GM12874 (cell line): ENCODE measurements at regions not wholly inside any gene's neighbourhood (a gene's known extent, or its start where the extent isn't known, plus 50 kb on each side); places are given as distances from the start of the nearest gene placed in this dataset.

Experiments used
- CTCF ChIP-seq: IDR thresholded peaks from 2 replicates; pipeline ENCODE4 v1.5.1; 2011; ENCODE audit warnings: low read depth, mild to moderate bottlenecking, control low read depth, low read length, moderate library complexity; ENCODE audit not compliant: insufficient read depth

- no peak for TF ChIP-seq CTCF
These were observed 244.6 kb upstream of the MGMT start for GRCh38 chr10:129222436-129222835.

GRCh38 chr10:129223363-129223762 lies 243.7 kb upstream of the MGMT start:
- no peak for TF ChIP-seq CTCF

DNA sequence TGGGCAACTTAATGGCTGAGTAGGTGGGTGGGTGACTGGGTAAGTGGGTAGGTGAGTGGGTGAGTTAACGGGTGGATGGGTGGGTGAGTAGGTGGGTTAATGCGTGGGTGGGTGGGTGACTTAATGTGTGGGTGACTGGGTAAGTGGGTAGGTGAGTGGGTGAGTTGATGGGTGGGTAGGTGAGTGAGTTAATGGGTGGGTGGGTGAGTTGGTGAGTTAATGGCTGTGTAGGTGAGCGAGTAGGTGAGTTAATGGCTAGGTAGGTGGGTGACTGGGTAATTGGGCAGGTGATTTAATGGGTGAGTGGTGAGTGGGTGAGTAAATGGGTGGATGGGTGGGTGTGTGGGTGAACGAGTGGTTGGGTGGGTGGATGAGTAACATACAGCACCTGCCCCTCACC lies 243.0 kb upstream of the MGMT start:
- TF ChIP-seq CTCF: no peak

DNA sequence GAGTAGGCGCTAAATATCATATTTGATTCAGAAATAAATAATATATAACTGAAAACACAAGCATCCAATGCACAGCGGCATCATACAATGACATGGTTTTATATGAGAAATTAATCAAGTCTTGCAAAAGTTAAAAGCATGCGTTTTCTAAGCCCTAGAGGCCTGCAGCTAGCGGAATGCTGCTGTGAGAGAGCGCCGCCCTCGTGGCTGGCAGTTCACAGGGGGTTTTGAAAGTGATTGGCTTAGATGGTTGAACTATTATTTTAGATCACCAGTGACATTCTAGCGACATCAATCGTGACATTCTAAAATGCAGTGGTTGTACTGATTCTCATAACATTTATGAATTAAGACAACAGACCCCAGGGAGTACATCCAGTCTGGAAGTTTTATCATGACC lies 235.2 kb upstream of the MGMT start:
- TF ChIP-seq CTCF: no peak

GRCh38 chr10:129233351-129234148 lies 233.5 kb upstream of the MGMT start:
- TF ChIP-seq CTCF: no peak

DNA sequence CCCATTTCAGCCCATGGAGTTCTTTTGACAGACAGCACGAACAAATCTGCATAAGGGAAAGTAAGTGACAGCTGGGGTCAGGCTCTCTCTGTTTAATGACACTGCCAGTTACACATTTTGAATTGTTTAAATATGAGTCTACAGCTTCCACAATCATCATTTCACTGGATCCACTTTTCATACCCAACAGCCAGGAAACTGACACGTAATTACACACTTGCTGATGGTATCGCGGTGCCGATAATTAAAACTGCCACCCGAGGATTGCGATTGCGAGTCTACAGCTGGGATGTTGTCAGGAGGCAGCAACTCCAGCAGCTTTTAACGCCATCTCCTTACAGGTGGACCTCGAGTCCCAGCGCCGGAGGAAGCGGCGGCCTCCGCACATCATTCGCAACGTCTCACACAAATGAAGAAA lies 230.8 kb upstream of the MGMT start:
- TF ChIP-seq CTCF: no peak

DNA sequence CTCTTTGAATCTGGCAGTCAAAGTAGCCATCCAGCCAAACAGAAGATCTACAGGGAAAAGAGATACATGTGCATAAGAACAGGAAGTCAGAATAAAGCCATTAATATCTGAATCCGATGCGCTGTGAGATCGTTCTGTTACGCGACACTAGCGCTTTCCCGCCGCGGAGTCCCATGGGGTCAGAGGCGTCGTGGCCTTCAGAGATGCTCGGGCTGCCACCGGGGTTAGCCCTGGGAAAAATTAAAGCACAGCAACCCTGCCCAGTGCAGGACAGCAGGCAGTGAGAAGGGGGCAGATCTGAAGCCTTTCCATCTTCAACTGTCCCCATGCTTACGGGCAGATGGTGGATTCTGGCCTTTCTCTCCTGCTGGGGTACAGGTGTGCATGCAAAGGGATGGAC lies 225.6 kb upstream of the MGMT start:
- TF ChIP-seq CTCF: no peak
